Central memory CD8-positive, alpha-beta T cell (primary cell): ENCODE measurements at regions not wholly inside any gene's neighbourhood (a gene's known extent, or its start where the extent isn't known, plus 50 kb on each side); places are given as distances from the start of the nearest gene placed in this dataset.
"Not testable (repeated sequence)": the region's sequence is repeated elsewhere in the genome, so short reads cannot be mapped to it uniquely, and the experiment has no call there.

Experiments
- ATAC-seq: fragments of 150-1000 bp; cut with Tn5 transposase; replicated peaks from 2 replicates; pipeline ENCODE4 v1.10.0; 2022; ENCODE audit warnings: mild to moderate bottlenecking, moderate FRiP score, moderate number of reproducible peaks; ENCODE audit not compliant: poor library complexity, severe bottlenecking; ENCODE audit errors: extremely low read depth
- DNase-seq, 2 donors: peaks; one replicate each; pipeline ENCODE4 v3.0.0; 2021; ENCODE audit warnings: low spot score in 2 of 2
- H3K27ac Mint-ChIP-seq: one replicate; pipeline ENCODE4 v1.8.0; 2022; ENCODE audit warnings: low read depth, mild to moderate bottlenecking, moderate library complexity, mixed read lengths
- H3K27me3 Mint-ChIP-seq: one replicate; pipeline ENCODE4 v1.8.0; 2022; ENCODE audit warnings: mixed read lengths
- H3K36me3 Mint-ChIP-seq: one replicate; pipeline ENCODE4 v1.8.0; 2022; ENCODE audit warnings: mild to moderate bottlenecking, moderate library complexity, mixed read lengths; ENCODE audit not compliant: insufficient read depth
- H3K4me1 Mint-ChIP-seq: one replicate; pipeline ENCODE4 v1.8.0; 2022; ENCODE audit warnings: mixed read lengths
- H3K4me3 Mint-ChIP-seq: one replicate; pipeline ENCODE4 v1.8.0; 2022; ENCODE audit warnings: mild to moderate bottlenecking, moderate library complexity, mixed read lengths
- H3K9me3 Mint-ChIP-seq: one replicate; pipeline ENCODE4 v1.8.0; 2022; ENCODE audit warnings: mixed read lengths

DNA sequence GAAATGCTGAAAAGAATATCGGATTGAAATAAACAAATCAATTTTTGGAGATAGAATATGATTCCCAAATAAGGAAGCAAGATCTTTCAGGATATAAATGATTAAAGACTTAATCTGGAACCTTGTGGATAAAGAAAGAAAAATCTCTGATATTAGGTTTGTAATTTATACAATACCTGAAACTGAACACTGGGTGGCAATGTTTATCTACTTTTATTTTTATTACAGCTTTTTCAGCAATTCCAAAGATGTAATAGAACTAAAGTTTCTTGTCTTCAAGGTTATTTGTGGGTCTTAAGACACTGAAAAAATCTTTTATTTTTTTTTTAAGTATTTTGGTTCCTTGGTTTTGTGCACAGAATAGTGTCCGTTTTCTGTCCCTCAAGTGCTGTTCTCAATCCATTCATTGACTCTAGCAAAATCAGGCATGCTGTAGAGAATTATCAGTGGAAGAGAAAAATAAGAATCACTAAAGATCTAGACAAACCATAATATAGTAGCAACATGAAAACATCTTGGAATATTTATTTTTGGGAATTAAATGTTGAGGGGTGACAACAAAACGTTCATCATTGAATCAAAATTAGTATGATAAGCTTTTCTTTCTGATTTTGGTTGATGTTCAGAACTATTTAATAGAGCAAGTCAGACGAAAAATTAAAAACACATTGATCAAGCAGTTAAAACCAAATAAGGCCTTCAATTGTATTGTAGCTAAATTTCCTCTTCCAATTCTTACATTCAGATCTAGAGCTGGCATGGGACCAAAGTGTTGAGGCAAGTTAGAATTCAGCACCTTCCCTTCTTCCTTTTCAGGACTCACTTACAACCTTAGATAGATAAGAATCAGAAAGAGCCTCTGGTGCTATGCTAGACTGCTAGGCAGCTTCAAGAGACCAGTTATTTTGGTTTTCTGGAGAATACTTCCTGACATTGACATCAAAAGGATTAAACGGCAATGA, 704.4 kb upstream of the PCDH20 start:
- no peak overlapping the region for H3K4me3 Mint-ChIP-seq
- H3K27ac Mint-ChIP-seq = no peak overlapping the region

DNA sequence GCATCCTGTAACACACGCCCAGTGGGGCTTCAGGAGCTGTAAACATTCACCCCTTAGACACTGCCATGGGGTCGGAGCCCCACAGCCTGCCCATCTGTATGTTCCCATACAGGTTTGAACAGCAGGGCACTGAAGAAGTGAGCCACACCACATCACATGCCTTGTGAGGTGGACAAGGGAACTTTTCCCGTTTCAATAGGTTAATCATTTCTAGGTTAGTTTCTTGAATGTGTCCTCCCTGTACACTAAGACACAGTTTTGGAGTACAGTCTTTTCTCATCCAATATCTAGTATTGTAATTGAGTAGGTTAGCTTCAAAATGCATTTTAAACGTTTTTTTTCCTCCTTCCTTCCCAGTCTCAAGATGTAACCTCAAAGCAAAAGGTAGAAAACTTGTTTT, 700.2 kb upstream of the PCDH20 start:
- H3K4me3 Mint-ChIP-seq = no peak overlapping the region
- H3K4me1 Mint-ChIP-seq = no peaks in the 10 kb centered on the region
- DNase-seq (no peak), ATAC-seq (no peak)
- H3K27me3 Mint-ChIP-seq = no peaks in the 10 kb centered on the region
- no peak overlapping the region for H3K27ac Mint-ChIP-seq
- H3K9me3 Mint-ChIP-seq = peaks cover 11% of the 10 kb centered on the region
- no peaks in the 10 kb centered on the region for H3K36me3 Mint-ChIP-seq

More for the DNA sequence above, 704.4 kb upstream of the PCDH20 start:
- Mint-ChIP-seq H3K36me3 (no peaks in the 10 kb centered on the region), H3K9me3 (peaks cover 14% of the 10 kb centered on the region), H3K27me3 (no peaks in the 10 kb centered on the region), H3K4me1 (no peaks in the 10 kb centered on the region)
- DNase-seq (no peak), ATAC-seq (no peak)

GRCh38 chr13:62113179-62113578, 697.5 kb upstream of the PCDH20 start:
- Mint-ChIP-seq H3K27me3 (no peaks in the 10 kb centered on the region), H3K9me3 (peaks cover 14% of the 10 kb centered on the region), H3K4me3 (no peak overlapping the region), H3K27ac (no peak overlapping the region), H3K36me3 (no peaks in the 10 kb centered on the region), H3K4me1 (no peaks in the 10 kb centered on the region)
- DNase-seq = no peak
- ATAC-seq = no peak

- H3K4me1 Mint-ChIP-seq = no peaks in the 10 kb centered on the region
- H3K9me3 Mint-ChIP-seq = peaks cover 14% of the 10 kb centered on the region
- no peak for ATAC-seq
- H3K27ac Mint-ChIP-seq = no peak overlapping the region
- no peaks in the 10 kb centered on the region for H3K27me3 Mint-ChIP-seq
- DNase-seq = no peak
- H3K36me3 Mint-ChIP-seq = no peaks in the 10 kb centered on the region
- H3K4me3 Mint-ChIP-seq = no peak overlapping the region
Observed at GRCh38 chr13:62110079-62110478, 694.4 kb upstream of the PCDH20 start.

GRCh38 chr13:62104136-62104535, 688.5 kb upstream of the PCDH20 start:
- H3K4me1 Mint-ChIP-seq, DNase-seq, H3K27me3 Mint-ChIP-seq, ATAC-seq, H3K4me3 Mint-ChIP-seq, H3K27ac Mint-ChIP-seq, H3K36me3 Mint-ChIP-seq: not testable (repeated sequence)
- H3K9me3 Mint-ChIP-seq = peaks cover 17% of the 10 kb centered on the region

- H3K4me1 Mint-ChIP-seq = no peaks in the 10 kb centered on the region
- ATAC-seq (no peak), DNase-seq (no peak)
- no peaks in the 10 kb centered on the region for H3K36me3 Mint-ChIP-seq
- H3K27ac Mint-ChIP-seq = no peak overlapping the region
- H3K9me3 Mint-ChIP-seq = peaks cover 21% of the 10 kb centered on the region
- H3K4me3 Mint-ChIP-seq = no peak overlapping the region
- no peaks in the 10 kb centered on the region for H3K27me3 Mint-ChIP-seq
Observed at GRCh38 chr13:62096652-62097051, 681.0 kb upstream of the PCDH20 start.

GRCh38 chr13:62094932-62095331, 679.3 kb upstream of the PCDH20 start:
- peaks cover 21% of the 10 kb centered on the region for H3K9me3 Mint-ChIP-seq
- H3K27me3 Mint-ChIP-seq = no peaks in the 10 kb centered on the region
- ATAC-seq (no peak), DNase-seq (no peak)
- H3K4me1 Mint-ChIP-seq = no peaks in the 10 kb centered on the region
- no peak overlapping the region for H3K27ac Mint-ChIP-seq
- H3K36me3 Mint-ChIP-seq = no peaks in the 10 kb centered on the region
- H3K4me3 Mint-ChIP-seq = no peak overlapping the region

DNA sequence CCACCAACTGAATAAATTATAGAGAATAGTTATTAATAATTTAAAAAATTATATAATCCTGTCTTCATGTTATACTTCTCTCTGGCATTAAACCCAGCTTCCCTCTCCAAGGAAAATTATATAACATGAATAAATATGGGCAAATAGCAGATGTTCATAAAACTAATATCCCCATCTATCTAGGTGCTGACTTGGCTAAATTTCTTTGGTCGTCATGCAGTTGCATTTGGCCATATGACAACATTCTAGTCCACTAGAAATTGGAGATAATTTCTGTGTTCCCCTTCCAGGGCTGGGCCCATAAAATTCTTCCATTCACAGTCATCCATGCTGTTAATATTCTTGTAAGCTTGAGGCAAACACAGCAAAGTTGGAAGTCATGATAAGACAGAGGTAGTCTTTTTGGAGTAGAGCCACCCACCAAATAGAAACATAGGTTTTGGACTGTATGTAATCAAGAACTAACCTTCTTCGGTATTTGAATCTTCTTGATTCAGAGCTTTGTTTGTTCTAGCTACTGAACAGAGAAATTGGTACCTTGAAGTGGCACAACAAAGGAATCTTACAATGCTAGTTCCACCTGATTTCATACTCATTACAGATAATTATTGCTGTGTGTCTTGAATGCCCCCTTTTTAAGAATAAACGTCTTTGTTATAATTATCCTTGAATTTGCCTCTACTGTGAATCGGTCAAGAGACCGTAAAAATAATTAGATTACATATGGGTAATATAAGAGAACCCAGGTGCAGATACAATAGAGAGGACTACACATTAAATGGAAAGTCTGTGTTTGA, 678.5 kb upstream of the PCDH20 start:
- no peak for DNase-seq
- H3K9me3 Mint-ChIP-seq = peaks cover 24% of the 10 kb centered on the region
- no peak overlapping the region for H3K4me3 Mint-ChIP-seq

DNA sequence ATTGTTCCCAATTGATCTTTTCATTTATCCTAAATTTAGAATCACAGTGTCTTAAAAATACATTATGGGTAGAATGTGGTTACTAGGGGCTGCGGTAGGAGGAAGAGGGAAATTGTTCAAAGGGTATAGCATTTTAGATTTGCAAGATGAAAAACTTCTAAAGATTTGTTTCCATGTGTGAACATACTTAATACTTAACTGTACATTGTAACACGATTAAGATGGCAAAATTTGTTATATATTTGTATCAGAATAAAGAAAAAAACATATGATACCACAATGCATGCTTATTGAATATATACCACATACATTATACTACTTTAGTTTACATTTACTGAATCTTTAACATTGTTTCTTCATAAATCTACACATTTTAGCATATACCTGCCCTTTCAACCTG, 677.3 kb upstream of the PCDH20 start:
- H3K9me3 Mint-ChIP-seq = peaks cover 18% of the 10 kb centered on the region
- no peaks in the 10 kb centered on the region for H3K36me3 Mint-ChIP-seq
- H3K27me3 Mint-ChIP-seq = no peaks in the 10 kb centered on the region
- no peaks in the 10 kb centered on the region for H3K4me1 Mint-ChIP-seq
- ATAC-seq (no peak), DNase-seq (no peak)
- no peak overlapping the region for H3K4me3 Mint-ChIP-seq
- no peak overlapping the region for H3K27ac Mint-ChIP-seq

More for the DNA sequence above, 678.5 kb upstream of the PCDH20 start:
- no peaks in the 10 kb centered on the region for H3K4me1 Mint-ChIP-seq
- no peak for ATAC-seq
- no peak overlapping the region for H3K27ac Mint-ChIP-seq
- no peaks in the 10 kb centered on the region for H3K36me3 Mint-ChIP-seq
- H3K27me3 Mint-ChIP-seq = no peaks in the 10 kb centered on the region

DNA sequence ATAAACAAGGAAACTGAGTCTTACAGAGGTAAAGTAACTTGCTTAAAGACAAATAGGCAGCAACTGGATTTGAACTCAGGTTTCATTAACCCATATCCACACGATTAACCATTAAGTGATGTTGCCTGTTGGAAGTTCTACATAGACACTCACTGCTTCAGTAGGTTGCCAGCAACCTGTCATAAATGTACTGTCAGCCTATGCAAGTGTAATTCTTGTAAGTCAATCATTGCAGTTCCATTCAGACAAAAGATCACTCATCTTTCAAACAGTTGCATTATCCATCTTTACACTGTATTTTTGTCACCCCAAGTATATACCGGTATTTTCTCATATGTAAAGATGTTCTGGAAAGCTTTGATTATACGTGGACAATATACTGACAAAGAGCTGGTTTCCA, 676.9 kb upstream of the PCDH20 start:
- no peaks in the 10 kb centered on the region for H3K36me3 Mint-ChIP-seq
- DNase-seq (no peak), ATAC-seq (no peak)
- no peaks in the 10 kb centered on the region for H3K27me3 Mint-ChIP-seq
- H3K27ac Mint-ChIP-seq = no peak overlapping the region
- H3K9me3 Mint-ChIP-seq = peaks cover 18% of the 10 kb centered on the region
- H3K4me3 Mint-ChIP-seq = no peak overlapping the region
- no peaks in the 10 kb centered on the region for H3K4me1 Mint-ChIP-seq

- H3K27ac Mint-ChIP-seq = no peak overlapping the region
- no peaks in the 10 kb centered on the region for H3K36me3 Mint-ChIP-seq
Observed at GRCh38 chr13:62088165-62088564, 672.5 kb upstream of the PCDH20 start.

GRCh38 chr13:62087124-62087523, 671.5 kb upstream of the PCDH20 start:
- no peak overlapping the region for H3K27ac Mint-ChIP-seq
- DNase-seq = no peak
- H3K4me1 Mint-ChIP-seq = no peaks in the 10 kb centered on the region
- peaks cover 5% of the 10 kb centered on the region for H3K9me3 Mint-ChIP-seq
- H3K36me3 Mint-ChIP-seq = no peaks in the 10 kb centered on the region
- ATAC-seq = no peak
- no peaks in the 10 kb centered on the region for H3K27me3 Mint-ChIP-seq
- no peak overlapping the region for H3K4me3 Mint-ChIP-seq

More at GRCh38 chr13:62088165-62088564, 672.5 kb upstream of the PCDH20 start:
- no peak overlapping the region for H3K4me3 Mint-ChIP-seq
- no peaks in the 10 kb centered on the region for H3K4me1 Mint-ChIP-seq
- ATAC-seq (no peak), DNase-seq (no peak)
- peaks cover 11% of the 10 kb centered on the region for H3K9me3 Mint-ChIP-seq
- no peaks in the 10 kb centered on the region for H3K27me3 Mint-ChIP-seq
